GM12878 (cell line): ENCODE measurements at regions not wholly inside any gene's neighbourhood (a gene's known extent, or its start where the extent isn't known, plus 50 kb on each side); places are given as distances from the start of the nearest gene placed in this dataset.

Source experiments
- CEBPB ChIP-seq, 2 experiments: fragments of 150-350 bp in 1 of 2; IDR thresholded peaks; 2 replicates each; pipeline ENCODE4 v1.6.1; 2012 to 2014; ENCODE audit warnings: low read depth in 2 of 2, low read length in 2 of 2, borderline replicate concordance in 1 of 2, inconsistent platforms in 1 of 2
- EP300 ChIP-seq, 2 experiments: fragments of 150-350 bp in 1 of 2; IDR thresholded peaks; 2 replicates each; pipeline ENCODE4 v1.6.1; 2011 to 2012; ENCODE audit warnings: low read depth in 2 of 2, low read length in 2 of 2, borderline replicate concordance in 1 of 2, improper control_type of control experiment in 1 of 2, inconsistent platforms in 1 of 2; ENCODE audit not compliant: control insufficient read depth in 1 of 2
- EZH2 ChIP-seq: IDR thresholded peaks from 2 replicates; pipeline ENCODE4 v1.6.1; 2012; ENCODE audit warnings: low read depth, mild to moderate bottlenecking, control low read depth, inconsistent platforms, low read length, borderline replicate concordance; ENCODE audit not compliant: control insufficient read depth
- FOXM1 ChIP-seq: IDR thresholded peaks from 2 replicates; pipeline ENCODE4 v1.6.1; 2012; ENCODE audit warnings: low read depth, mild to moderate bottlenecking, inconsistent platforms, low read length, moderate library complexity
- LARP7 ChIP-seq: fragments of 450-650 bp; IDR thresholded peaks from 2 replicates; pipeline ENCODE4 v1.6.1; 2017; ENCODE audit warnings: mild to moderate bottlenecking
- RFX5 ChIP-seq: IDR thresholded peaks from 2 replicates; pipeline ENCODE4 v1.6.1; 2011; ENCODE audit warnings: low read depth, low read length, improper control_type of control experiment
- TF ChIP-seq, protein P1 (sequence below), 3 experiments: IDR thresholded peaks in 2 of 3; conservative IDR thresholded peaks in 1 of 3; 2 replicates each; pipeline ENCODE4 v1.5.1; 2011; ENCODE audit warnings: low read depth in 3 of 3, low read length in 3 of 3, mild to moderate bottlenecking in 3 of 3, control low read depth in 2 of 3, moderate library complexity in 2 of 3, inconsistent platforms in 1 of 3, mixed read lengths in 1 of 3; ENCODE audit not compliant: control insufficient read depth in 2 of 3, insufficient read depth in 1 of 3; ENCODE audit errors: extremely low read depth in 1 of 3
- TF ChIP-seq, protein P2 (sequence below): fragments of 450-650 bp; conservative IDR thresholded peaks from 2 replicates; pipeline ENCODE4 v1.6.1; 2017; ENCODE audit warnings: mild to moderate bottlenecking, moderate library complexity
- TF ChIP-seq, protein P3 (sequence below): IDR thresholded peaks from 2 replicates; pipeline ENCODE4 v1.6.1; 2012; ENCODE audit warnings: low read length, inconsistent platforms

DNA sequence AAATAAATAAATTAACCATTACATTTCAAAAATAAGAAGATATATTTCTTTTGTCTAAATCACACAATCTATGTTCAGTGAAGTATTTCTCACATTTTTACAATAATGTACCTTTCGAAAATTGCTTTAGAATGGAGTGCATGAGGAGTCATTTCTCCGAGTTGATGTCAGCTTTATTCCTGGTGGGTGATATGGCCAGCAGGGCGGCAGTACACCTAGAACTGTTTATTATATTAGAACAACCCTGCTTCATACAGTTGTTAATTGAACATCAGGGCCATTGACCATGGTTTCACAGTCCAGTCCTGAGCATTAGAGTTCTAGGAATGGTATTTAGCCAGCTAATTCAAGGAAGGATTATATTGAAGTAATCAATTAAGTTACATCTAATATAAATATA, 696.3 kb upstream of the SLC10A2 start:
- no peak for TF ChIP-seq EP300 (IDR thresholded peaks at IDR 0.05; ENCODE audit: borderline replicate concordance in 1 of 2, control insufficient read depth in 1 of 2, low read depth in 2 of 2, low read length in 2 of 2)
- TF ChIP-seq RFX5, result no peak
- no peak for TF ChIP-seq FOXM1
- TF ChIP-seq EZH2, result no peak
- TF ChIP-seq, protein P1, sequence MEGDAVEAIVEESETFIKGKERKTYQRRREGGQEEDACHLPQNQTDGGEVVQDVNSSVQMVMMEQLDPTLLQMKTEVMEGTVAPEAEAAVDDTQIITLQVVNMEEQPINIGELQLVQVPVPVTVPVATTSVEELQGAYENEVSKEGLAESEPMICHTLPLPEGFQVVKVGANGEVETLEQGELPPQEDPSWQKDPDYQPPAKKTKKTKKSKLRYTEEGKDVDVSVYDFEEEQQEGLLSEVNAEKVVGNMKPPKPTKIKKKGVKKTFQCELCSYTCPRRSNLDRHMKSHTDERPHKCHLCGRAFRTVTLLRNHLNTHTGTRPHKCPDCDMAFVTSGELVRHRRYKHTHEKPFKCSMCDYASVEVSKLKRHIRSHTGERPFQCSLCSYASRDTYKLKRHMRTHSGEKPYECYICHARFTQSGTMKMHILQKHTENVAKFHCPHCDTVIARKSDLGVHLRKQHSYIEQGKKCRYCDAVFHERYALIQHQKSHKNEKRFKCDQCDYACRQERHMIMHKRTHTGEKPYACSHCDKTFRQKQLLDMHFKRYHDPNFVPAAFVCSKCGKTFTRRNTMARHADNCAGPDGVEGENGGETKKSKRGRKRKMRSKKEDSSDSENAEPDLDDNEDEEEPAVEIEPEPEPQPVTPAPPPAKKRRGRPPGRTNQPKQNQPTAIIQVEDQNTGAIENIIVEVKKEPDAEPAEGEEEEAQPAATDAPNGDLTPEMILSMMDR (IDR thresholded peaks at IDR 0.05 in 2 of 3, conservative IDR thresholded peaks at IDR 0.05 in 1 of 3; ENCODE audit: control insufficient read depth in 2 of 3, extremely low read depth in 1 of 3, insufficient read depth in 1 of 3, low read depth in 3 of 3, low read length in 3 of 3), result peak in 1 of 3 experiments; percentile 10; a peak in 1 of 6 replicates
- TF ChIP-seq, protein P2, sequence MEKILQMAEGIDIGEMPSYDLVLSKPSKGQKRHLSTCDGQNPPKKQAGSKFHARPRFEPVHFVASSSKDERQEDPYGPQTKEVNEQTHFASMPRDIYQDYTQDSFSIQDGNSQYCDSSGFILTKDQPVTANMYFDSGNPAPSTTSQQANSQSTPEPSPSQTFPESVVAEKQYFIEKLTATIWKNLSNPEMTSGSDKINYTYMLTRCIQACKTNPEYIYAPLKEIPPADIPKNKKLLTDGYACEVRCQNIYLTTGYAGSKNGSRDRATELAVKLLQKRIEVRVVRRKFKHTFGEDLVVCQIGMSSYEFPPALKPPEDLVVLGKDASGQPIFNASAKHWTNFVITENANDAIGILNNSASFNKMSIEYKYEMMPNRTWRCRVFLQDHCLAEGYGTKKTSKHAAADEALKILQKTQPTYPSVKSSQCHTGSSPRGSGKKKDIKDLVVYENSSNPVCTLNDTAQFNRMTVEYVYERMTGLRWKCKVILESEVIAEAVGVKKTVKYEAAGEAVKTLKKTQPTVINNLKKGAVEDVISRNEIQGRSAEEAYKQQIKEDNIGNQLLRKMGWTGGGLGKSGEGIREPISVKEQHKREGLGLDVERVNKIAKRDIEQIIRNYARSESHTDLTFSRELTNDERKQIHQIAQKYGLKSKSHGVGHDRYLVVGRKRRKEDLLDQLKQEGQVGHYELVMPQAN, result no peak
- TF ChIP-seq LARP7, result no peak
- no peak for TF ChIP-seq CEBPB (IDR thresholded peaks at IDR 0.05; ENCODE audit: borderline replicate concordance in 1 of 2, low read depth in 2 of 2, low read length in 2 of 2)
- TF ChIP-seq, protein P3, sequence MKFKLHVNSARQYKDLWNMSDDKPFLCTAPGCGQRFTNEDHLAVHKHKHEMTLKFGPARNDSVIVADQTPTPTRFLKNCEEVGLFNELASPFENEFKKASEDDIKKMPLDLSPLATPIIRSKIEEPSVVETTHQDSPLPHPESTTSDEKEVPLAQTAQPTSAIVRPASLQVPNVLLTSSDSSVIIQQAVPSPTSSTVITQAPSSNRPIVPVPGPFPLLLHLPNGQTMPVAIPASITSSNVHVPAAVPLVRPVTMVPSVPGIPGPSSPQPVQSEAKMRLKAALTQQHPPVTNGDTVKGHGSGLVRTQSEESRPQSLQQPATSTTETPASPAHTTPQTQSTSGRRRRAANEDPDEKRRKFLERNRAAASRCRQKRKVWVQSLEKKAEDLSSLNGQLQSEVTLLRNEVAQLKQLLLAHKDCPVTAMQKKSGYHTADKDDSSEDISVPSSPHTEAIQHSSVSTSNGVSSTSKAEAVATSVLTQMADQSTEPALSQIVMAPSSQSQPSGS, result no peak
